HT1080 (cell line): ENCODE measurements at regions not wholly inside any gene's neighbourhood (a gene's known extent, or its start where the extent isn't known, plus 50 kb on each side); places are given as distances from the start of the nearest gene placed in this dataset.
A peak's percentile ranks its signal among the peaks of the same experiment; 100 is the strongest.
"Not testable (repeated sequence)": the region's sequence is repeated elsewhere in the genome, so short reads cannot be mapped to it uniquely, and the experiment has no call there.

Experiments used
- DNase-seq: peaks from one replicate; pipeline ENCODE4 v3.0.0-alpha.2; 2015; ENCODE audit warnings: low read depth

DNA sequence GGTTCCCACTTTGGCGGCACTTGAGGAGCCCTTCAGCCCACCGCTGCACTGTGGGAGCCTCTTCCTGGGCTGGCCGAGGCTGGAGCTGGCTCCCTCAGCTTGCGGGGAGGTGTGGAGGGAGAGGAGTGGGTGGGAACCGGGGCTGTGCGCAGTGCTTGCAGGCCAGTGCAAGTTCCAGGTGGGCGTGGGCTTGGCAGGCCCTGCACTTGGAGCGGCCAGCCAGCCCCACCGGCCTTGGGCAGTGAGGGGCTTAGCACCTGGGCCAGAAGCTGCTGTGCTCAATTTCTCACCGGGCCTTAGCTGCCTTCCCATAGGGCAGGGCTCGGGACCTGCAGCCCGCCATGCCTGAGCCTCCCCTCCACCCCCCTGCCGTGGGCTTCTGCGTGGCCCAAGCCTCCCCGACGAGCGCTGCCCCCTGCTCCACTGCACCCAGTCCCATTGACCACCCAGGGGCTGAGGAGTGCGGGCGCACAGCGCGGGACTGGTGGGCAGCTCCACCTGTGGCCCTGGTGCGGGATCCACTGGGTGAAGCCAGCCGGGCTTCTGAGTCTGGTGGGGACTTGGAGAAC lies 474.3 kb downstream of the MID1IP1 start:
- DNase-seq: no peak

DNA sequence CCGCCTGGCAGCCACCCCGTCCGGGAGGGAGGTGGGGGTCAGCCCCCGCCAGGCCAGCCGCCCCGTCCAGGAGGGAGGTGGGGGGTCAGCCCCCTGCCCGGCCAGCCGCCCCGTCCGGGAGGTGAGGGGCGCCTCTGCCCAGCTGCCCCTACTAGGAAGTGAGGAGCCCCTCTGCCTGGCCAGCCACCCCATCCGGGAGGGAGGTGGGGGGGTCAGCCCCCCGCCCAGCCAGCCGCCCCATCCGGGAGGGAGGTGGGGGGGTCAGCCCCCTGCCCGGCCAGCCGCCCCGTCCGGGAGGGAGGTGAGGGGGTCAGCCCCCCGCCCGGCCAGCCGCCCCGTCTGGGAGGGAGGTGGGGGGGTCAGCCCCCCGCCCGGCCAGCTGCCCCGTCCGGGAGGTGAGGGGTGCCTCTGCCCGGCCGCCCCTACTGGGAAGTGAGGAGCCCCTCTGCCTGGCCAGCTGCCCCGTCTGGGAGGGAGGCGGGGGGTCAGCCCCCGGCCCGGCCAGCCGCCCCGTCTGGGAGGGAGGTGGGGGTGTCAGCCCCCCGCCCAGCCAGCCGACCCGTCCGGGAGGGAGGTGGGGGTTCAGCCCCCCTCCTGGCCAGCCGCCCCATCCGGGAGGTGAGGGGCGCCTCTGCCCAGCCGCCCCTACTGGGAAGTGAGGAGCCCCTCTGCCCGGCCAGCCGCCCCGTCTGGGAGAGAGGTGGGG lies 476.6 kb downstream of the MID1IP1 start:
- not testable (repeated sequence) for DNase-seq

DNA sequence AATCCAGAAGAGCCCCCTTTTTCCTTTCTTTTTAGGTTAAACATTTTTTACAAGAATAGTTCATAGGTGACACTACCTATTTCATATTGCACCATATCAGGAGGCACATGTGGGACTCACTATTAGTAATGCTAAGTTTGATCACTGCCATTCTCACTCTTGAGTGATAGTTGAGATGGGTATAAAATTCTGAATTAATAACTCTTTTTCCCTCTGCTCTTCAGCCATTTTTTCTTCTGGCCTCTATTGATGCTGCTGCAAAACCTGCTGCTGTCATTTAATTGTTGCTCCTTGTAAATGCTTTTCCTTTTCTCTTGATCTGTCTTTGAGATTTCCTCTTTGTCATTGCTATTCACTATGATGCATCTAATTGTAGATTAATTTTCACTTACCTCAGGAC lies 482.0 kb downstream of the MID1IP1 start:
- DNase-seq: no peak

DNA sequence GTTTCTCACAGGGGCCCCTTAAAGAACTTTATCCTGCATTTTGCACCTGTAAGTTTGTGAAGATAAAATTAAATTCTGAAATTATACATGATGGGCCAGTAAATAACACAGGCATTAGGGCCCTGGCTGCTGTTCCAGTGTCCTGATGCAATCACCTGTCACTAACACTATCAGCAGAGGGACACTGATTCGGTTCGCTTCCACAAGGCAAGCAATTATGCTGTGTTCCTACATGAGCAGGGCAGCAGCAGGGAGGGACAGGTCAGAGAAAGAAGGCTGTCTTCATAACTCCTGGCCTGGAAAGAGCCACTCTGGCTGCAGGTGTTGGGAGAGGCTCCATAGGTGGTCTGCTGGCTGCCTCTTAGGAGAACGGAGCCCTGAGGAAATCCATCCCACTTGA lies 487.3 kb downstream of the MID1IP1 start:
- no peak for DNase-seq

DNA sequence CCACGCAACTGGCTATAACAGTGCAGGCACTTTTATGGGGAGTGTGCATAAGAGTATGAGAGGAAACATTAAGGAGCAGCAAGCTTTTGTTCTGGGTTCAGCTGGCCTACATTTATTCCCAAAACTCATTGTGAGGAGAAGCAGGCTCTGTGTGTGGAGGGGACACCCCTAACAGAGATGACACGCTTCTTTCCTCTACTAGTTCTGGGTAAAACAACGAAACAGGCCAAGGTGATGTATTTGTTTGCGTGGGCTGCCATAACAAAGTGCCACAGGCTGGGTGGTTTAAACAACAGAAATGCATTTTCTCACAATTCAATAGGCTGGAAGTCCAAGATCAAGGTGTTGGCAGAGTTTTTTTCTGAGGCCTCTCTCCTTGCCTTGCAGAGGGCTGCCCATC lies 488.6 kb downstream of the MID1IP1 start:
- DNase-seq: no peak

DNA sequence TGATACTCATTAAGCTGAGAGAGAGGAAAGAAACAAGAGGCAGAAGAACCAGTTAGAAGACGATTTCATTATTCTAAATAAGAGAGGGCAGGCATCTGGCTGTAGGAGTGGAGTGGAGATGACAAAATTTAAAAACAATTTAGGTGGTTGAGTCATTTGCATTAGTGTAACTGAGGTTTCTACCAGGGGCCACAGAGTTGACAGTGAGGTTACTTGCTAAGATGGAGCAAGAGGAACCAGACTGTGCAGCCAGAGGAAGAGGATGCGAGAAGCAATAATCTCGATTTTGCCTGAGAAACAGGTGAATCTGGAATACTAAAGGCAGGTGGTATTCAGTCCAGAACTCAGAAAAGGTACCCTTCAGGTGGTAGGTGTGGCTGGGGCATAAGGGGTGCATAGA lies 491.9 kb downstream of the MID1IP1 start:
- DNase-seq: no peak

DNA sequence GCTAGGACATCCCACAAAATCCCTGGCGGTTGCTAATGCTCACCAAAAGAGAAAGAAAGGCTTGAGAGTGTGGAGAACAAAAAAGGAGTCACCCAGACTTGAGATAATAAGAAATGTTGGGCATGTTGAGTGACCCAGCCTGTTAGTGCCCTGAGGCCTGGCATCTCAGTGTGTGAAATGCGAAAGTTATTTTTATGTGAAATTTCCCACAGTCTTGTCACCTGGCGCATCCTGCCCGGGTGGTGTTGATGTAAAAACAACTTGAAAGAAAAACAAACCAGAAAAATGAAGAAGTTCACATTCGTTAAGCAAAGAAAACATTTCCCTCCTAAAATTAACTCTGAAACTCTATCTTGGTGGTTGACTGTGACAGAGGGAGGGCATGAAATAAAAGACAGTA lies 495.2 kb downstream of the MID1IP1 start:
- no peak for DNase-seq

DNA sequence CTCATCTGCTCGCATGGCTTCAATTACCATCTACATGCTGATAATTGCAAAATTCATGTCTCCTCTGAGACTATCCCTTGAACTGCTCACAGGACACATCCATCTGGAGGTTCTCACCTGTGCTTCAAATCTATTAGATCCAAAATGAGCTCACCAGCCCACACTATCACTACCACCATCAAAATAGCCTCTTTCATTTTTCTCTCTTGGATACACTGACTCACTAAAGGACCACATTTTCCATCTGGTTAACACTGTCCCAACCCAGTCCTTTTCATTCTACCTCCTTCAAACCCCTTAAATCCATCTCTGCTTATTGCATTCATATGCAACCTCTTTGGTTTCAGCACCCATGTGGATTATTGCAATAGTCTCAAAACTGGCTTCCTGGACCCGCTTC lies 497.6 kb downstream of the MID1IP1 start:
- no peak for DNase-seq

DNA sequence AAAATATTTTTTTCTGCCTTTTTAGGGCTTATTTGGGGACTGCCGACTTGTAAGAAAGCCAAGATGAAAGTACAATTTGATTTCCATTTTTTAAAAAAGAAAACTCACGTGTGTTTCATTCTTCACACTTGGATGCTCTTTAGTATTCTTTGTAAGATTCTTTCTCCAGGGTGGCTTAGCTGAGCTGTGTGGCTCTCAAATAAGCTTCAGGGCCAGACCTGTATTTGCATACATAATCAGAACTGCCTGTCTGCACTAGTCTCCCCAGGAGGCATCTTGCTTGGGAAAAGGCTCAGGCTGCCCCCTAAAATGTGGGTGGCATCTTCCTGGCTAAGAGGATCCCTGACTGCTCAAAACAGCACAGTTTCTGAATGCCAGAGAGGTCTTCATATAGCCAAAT lies 498.4 kb downstream of the MID1IP1 start:
- DNase-seq: no peak

DNA sequence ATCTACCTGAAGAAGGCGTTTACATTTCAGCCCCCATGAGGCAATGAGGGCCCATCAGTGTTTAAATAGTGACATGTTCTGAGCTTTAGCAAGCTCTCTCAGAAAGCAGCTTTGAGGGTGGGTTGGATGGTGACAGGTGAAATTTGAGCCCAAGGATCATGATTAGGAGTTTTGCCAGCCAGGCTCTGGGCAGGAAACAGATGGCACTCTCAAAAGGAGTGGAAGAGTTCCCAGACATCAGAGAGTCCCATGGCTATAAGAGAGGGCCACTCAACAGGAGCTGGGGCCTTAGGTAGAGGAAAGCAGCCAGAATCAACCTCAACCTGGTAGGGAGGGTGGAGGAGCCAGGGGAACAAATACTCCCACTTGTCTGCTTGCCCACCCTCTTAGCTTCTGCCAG lies 499.8 kb downstream of the MID1IP1 start:
- no peak for DNase-seq

DNA sequence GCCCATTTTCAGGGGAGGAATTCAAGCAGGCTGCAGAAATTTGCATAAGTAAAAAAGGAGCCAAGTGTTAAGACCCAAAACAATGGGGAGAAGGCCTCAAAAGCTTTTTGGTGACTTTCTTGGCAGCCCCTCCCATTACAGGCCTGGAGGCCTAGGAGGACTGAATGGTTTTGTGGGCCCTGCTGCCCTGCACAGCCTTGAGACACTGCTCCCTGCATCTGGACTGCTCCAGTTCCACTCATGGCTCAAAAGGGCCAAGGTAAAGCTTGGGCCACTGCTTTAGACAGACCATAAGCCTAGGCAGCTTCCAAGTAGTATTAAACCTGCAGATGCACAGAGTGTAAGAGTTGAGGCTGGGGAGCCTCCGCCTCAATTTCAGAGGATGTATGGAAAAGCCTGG lies 501.6 kb downstream of the MID1IP1 start:
- no peak for DNase-seq

DNA sequence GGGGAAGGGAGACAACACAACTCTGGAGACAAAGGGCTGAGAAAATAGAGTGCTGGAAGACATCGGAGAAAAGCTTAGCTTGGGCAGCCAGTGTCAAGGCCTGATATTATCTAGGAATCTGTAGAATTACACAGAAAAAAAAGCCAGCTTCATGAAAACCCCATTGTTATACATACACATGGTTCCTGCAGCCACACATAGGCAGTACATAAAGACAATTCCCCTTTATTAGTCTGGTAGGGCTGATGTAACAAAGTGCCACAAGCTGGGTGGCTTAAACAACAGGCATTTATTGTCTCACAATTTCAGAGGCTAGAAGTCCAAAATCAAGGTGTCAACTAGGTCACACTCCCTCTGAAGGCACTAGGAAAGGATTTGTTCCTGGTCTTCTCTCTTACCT lies 503.5 kb downstream of the MID1IP1 start:
- DNase-seq: no peak

DNA sequence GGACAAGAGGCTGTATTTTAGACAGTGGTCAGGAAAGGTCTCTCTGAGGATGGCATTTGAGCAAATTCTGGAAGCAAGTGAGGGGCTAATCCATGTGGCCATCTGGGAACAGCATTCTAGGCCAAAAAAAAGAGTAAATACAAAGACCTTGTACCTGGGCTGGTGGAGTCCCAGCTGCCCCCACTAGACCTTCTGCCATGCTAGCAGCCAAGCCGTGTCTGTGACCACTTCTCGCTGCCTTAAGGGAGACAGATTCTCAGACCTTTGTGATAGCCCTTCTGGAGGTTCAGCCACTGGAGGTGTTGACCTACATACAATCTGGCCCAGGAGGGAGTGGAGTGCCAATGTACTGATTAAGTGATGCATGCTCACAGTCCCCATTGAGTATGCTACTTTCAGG lies 506.2 kb downstream of the MID1IP1 start:
- no peak for DNase-seq

DNA sequence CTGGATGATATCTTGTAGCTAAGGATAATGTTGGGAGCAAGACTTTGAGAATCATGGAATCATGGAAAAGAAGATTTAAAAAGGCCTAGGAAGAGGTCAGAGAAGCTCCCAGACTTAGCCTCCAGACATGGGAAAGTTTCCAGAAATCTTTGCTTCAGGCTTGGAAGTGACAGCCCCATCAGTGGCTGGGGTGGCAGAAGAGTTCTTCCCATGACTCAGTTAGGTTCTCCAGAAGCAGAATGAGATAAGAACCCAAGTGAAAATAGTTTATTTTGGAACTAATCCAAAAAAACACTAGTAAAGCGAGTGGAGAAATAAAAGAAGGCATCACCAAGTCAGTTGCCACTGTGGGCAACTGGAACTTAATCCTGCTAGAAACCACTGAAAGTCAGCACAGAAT lies 506.9 kb downstream of the MID1IP1 start:
- DNase-seq: no peak

DNA sequence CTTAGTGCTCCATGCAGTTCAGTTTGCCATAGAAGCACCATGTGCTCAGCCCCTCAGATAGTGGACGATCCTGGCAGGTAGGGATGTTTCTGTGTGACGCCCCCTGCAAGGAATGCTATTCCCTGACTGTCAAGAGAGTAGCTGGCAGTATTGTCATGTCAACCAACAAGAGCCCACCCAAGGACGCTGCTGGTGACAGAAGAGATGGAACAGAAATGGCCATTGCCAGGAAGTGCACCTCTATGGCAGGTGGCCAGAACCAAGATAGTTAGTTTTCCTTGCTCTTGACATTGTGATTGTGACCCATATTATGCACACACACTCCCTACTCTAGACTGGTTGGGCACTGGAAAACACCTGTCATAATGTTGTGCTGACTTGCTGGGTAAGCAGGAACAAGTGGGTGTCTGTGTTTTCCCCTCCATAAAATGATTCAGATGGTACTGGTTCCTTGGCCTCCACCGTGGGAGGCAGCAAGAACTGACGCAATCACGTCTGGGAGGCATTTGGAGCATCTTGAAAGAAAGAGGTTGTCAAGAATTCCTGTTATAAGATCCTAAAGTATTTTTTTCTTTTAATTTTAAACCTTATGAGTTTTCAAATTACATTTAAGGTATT lies 507.9 kb downstream of the MID1IP1 start:
- DNase-seq: peak; percentile 0

DNA sequence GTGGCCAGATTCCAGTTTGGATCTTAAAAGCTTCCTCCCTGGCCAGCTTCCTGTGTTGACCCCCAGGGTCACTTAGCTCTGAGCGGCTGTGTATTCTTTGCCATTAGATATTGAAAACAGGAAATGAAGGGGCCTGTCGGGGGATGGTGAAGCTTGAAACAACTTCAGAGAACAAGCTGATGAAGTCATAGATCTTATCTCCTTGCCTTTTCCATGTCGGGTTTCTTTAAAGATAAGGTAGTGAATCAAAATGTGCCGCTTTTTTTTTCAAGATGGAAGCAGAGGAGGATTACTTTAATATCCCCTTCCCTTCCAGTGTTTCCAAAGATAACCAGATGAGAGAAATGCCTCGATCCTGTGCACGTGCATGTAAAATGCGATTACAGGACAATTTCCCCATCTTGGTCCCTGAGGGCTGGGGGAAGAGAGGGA lies 508.5 kb downstream of the MID1IP1 start:
- no peak for DNase-seq

DNA sequence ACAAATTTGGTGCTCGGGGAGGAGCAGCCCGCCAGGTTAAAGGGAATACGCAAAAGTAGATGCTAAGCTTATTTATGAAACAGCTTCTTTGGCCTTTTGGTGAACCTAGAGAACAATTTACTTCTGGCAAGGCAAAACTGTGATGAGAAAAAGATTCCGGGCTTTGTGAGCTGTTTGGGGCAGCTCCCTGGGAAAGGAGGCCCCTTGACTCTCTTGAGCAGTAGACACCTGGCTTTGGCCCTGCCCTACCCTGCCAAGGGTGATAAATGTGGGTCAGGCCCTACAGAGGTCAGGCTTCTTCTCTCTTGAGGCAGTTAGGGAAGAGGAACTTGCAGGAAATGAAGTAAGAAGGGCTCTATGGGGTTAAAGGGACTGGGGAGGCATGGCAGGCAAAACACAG lies 509.6 kb downstream of the MID1IP1 start:
- no peak for DNase-seq

DNA sequence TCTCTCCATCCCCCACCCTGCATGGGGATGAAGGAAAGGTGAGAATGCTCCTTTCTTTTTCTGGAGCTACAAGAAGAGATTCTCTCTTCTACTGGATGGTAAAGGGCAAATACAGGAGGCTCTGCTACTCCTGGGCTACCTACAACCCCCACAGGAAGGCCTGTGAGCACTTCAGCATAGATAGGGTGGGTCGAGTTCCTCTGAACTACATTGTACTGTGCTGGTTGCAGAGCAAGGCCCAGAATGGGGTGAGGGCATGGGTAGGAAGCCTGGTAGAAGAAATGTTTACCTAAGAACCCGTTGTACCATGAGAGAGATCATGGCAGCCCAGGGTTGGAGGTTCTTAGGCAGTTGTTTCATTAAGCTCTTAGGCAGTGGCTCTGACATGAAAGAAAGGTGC lies 510.4 kb downstream of the MID1IP1 start:
- DNase-seq: no peak

DNA sequence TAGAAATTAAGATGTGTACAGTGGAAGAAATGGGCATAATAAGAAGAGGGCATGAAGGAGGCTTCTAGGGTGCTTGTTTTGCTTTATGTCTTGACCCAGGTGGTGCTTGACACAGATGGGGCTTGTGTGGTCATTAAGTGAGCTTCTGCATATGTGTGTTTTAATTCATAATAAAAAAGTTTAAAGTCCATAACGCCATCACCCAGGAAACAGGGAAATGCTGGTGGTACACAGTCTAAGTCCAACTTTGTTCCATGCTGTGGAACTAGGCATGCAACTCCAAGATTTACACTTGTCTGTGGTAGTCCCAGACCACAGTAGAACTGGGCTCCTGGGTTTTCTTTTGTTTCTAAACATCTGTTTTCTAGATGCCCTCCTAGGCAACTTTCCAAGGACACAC lies 511.9 kb downstream of the MID1IP1 start:
- DNase-seq: no peak

DNA sequence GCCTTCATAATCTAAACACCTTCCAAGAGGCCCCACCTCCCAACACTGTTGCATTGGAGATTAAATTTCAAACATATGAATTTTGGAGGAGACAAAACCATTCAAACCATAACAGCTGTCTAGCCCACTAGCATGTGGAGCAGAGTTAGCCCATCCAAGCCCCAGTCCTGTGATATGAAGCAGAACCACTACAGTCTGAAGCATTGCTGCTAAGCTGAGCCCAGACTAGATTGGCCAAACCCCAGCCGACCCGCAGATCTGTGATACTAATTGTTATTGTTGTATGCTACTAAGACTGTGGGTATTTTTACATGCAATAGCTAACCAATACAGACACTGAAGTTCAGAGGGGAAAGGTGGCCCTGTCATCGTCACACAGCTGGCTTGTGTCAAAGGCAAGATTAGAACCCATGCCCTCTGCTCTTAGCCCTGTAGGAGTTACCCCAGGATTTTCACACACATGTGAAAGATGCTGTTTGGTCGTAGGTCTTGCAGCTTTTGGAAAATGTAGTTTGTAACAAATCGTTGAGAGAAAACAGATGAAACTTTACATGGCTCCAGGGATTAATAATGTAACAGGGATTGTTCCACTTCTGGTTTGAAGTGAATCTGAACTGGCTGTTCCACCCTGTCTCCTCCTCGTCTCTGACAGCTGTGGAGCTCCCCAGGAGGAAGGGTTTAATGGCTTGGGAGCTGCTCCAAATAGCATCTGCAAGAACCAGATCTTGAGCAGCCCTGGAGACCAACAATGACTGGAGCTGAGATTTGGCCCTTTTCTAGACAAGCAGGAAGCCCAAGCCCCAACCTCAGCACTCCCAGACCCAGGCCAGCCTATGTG lies 517.5 kb downstream of the MID1IP1 start:
- DNase-seq: no peak

DNA sequence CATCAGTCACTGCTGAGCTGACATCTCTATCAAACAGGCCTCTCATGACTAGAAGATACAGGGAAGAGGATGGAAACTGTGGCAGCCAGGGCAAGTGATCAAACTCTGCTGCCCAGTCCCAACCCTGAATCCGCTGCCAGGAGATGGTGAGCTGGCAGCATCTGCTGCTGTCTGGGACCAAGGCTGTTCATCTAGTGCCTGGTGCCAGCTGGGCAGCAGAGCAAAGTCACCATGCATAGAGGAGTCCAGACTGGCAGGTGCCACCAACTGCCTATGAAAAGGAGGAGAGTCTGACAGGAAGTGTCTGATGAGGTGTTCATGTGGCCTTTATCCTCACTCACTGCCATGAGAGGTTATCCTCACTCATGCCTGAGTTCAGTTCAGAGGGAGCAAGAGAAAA lies 518.9 kb downstream of the MID1IP1 start:
- DNase-seq: no peak

DNA sequence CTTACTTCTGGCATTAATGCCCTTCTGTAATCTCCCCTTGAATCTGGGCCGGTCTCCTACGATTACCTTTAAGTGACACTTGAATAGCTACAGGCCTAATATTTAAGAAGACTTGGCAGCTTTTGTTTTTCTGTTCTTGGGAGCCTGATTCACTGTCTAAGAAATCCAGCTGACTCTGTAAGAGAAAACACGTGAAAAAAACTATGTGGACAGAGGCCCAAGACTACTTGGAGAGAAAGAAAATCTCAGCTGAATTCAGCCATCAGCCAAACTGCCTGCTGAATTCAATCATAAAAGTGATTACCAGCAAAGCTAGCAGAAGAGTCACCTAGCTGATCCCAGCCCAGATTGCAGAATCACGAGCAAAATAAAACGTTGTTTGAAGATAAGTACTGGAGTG lies 521.2 kb downstream of the MID1IP1 start:
- DNase-seq: no peak
